ENCODE measurements at regions not wholly inside any gene's neighbourhood (a gene's known extent, or its start where the extent isn't known, plus 50 kb on each side); places are given as distances from the start of the nearest gene placed in this dataset.
A peak's percentile ranks its signal among the peaks of the same experiment; 100 is the strongest.
"Not testable (repeated sequence)": the region's sequence is repeated elsewhere in the genome, so short reads cannot be mapped to it uniquely, and the experiment has no call there.

DNA sequence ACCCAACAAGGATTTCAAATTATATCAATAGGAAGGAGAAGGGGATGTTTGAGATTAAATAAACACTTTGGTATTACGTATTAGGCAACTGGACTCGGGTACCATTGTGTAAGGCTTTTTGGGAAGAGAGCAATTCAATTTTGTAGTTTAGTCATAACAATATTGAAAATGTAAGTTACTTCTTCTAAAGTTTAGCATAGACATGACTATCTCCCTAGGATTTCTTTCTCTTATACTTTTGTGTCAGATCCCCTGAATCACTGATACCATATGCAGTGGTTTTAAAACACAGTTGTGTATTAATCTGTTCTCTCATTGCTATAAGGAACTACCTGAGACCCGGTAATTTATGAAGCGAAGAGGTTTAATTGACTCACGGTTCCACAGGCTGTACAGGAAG is 123.8 kb upstream of the FAM9C start:
- no peaks in the 10 kb centered on the region for H4K20me1 ChIP-seq

DNA sequence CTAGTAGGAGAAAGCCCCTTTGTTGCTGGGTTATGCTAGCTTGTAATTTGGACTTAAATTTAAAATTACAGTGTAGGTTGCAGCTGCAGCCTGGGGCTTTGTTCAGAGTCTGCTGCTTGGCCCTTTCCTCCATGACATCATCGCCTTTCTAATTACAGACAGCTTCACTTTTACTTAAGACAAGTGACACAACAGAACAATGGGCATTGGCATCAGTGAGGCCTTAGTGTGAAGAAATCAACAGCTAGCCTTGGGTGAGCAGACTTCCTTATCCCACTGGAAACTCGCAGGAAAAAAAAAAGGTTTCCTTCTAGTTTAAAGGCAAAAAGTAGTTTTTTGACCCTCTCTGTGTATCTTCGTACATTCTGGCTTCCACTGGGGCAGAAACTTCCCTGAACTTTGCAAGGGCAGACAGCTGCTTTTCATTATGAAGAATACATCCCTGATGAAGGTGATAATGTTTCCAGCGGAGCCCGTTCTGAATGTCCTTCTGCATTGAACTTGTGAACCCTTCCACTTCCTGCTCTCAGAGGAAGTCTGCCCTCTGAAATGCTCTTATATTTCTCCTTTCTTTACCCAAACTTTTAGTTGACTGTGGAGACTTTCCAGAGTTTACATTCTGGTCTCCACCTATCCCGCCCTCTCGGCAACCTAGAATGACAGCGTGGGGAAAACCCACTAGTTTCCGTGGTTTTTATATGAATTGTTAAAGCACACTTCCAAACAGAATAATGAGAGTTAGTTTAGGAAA is 123.2 kb upstream of the FAM9C start:
- H3K4me2 ChIP-seq, result peak overlapping the region in 10 of 11 experiments; percentile 5 to 72 (median 24); a peak in 17 of 22 replicates
- TF ChIP-seq Cebpa-rat (IDR thresholded peaks at IDR 0.05), result no peak
- H3K4me3 ChIP-seq, result no peak overlapping the region; a peak in 1 of 20 replicates

More for the DNA sequence above, 123.8 kb upstream of the FAM9C start:
- H3K27ac ChIP-seq, result peak overlapping the region in 2 of 11 experiments; percentile 24 to 45; a peak in 1 of 22 replicates
- H3K4me2 ChIP-seq, result peak overlapping the region in 6 of 11 experiments; percentile 20 to 72 (median 45); a peak in 8 of 22 replicates
- peaks cover 7 to 24% (median 11%) of the 10 kb centered on the region in 10 experiments; a peak in 16 of 20 replicates for H3K4me1 ChIP-seq
- TF ChIP-seq Cebpa-rat (IDR thresholded peaks at IDR 0.05), result no peak
- no peak overlapping the region for H3K9ac ChIP-seq
- H3K27me3 ChIP-seq, result peaks cover 0 to 9% (median 0%) of the 10 kb centered on the region in 11 experiments; a peak in 3 of 22 replicates
- no peak overlapping the region for H3K4me3 ChIP-seq
- no peaks in the 10 kb centered on the region for H3K36me3 ChIP-seq
- H3K9me3 ChIP-seq (replicated peaks in 1 of 11), result peaks cover 9 to 26% (median 20%) of the 10 kb centered on the region in 11 experiments; a peak in 20 of 22 replicates

DNA sequence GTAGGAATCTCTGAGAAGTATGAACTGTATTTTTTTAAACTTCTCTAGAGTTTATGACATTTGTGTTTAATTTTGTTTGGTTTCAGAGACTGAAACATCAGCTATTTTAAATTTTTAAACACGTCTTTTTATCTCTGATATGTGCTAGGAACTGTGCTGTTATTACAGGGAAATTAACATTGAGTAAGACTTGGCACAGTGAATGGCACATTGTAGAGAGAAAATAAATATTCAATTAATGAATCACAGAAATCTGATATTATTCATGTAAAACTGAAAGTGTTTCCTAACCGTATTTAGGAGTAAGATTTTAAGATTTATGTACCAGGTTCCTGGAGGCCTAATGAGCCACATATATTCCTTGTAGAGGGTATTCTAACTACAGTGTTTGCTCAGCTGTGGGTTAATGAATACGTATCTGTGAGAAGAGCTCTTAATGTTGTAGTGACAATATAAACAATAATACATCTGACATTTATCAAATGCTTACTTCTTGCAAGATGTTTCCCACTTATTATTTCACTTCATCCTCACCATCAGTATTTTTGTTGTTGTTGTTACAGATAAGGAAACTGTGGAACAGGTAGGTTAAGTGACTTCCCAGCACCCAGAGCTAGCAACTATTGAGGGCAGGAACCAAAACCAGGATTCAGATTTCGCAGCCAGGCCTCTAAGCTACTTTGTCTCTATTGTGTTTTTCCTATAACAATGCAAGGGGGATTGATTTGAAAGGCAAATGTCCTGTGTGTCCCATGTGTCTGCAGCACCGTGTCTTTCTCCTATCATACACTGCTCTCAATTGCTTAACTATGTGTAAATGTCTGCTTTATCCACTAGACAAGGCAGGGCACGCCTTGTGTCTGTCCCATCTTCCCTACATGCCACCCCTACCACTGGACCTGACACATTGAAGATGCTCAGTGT is 121.1 kb upstream of the FAM9C start:
- TF ChIP-seq Cebpa-rat (IDR thresholded peaks at IDR 0.05), result no peak
- H3K36me3 ChIP-seq, result no peaks in the 10 kb centered on the region
- H3K4me2 ChIP-seq, result no peak overlapping the region
- H3K4me1 ChIP-seq, result peaks cover 7 to 24% (median 11%) of the 10 kb centered on the region in 10 experiments; a peak in 16 of 20 replicates
- H4K20me1 ChIP-seq, result no peaks in the 10 kb centered on the region
- H3K4me3 ChIP-seq, result no peak overlapping the region
- peaks cover 9 to 26% (median 22%) of the 10 kb centered on the region in 11 experiments; a peak in 20 of 22 replicates for H3K9me3 ChIP-seq (replicated peaks in 1 of 11)
- peaks cover 0 to 18% (median 0%) of the 10 kb centered on the region in 11 experiments; a peak in 3 of 22 replicates for H3K27me3 ChIP-seq
- H3K9ac ChIP-seq, result no peak overlapping the region
- H3K27ac ChIP-seq, result no peak overlapping the region

More for the DNA sequence above, 123.2 kb upstream of the FAM9C start:
- peaks cover 9 to 26% (median 20%) of the 10 kb centered on the region in 11 experiments; a peak in 20 of 22 replicates for H3K9me3 ChIP-seq (replicated peaks in 1 of 11)
- H3K27me3 ChIP-seq, result peaks cover 0 to 9% (median 0%) of the 10 kb centered on the region in 11 experiments; a peak in 3 of 22 replicates
- H3K36me3 ChIP-seq, result no peaks in the 10 kb centered on the region
- no peaks in the 10 kb centered on the region for H4K20me1 ChIP-seq
- H3K9ac ChIP-seq, result no peak overlapping the region
- H3K27ac ChIP-seq, result peak overlapping the region in 4 of 11 experiments; percentile 1 to 45 (median 20); a peak in 6 of 22 replicates
- H3K4me1 ChIP-seq, result peaks cover 7 to 24% (median 11%) of the 10 kb centered on the region in 10 experiments; a peak in 16 of 20 replicates

- Histone ChIP-seq H3K27me3 (peaks cover 0 to 18% (median 0%) of the 10 kb centered on the region in 11 experiments; a peak in 3 of 22 replicates), H3K9ac (no peak overlapping the region), H3K4me2 (no peak overlapping the region), H3K9me3 (replicated peaks in 1 of 11) (peaks cover 9 to 21% (median 16%) of the 10 kb centered on the region in 11 experiments; a peak in 20 of 22 replicates), H3K27ac (no peak overlapping the region), H3K36me3 (no peaks in the 10 kb centered on the region), H3K4me3 (no peak overlapping the region), H4K20me1 (no peaks in the 10 kb centered on the region), H3K4me1 (peaks cover 7 to 24% (median 11%) of the 10 kb centered on the region in 10 experiments; a peak in 16 of 20 replicates)
- TF ChIP-seq Cebpa-rat (IDR thresholded peaks at IDR 0.05), result no peak
Observed at GRCh38 chrX:13164611-13165010, 120.2 kb upstream of the FAM9C start.

DNA sequence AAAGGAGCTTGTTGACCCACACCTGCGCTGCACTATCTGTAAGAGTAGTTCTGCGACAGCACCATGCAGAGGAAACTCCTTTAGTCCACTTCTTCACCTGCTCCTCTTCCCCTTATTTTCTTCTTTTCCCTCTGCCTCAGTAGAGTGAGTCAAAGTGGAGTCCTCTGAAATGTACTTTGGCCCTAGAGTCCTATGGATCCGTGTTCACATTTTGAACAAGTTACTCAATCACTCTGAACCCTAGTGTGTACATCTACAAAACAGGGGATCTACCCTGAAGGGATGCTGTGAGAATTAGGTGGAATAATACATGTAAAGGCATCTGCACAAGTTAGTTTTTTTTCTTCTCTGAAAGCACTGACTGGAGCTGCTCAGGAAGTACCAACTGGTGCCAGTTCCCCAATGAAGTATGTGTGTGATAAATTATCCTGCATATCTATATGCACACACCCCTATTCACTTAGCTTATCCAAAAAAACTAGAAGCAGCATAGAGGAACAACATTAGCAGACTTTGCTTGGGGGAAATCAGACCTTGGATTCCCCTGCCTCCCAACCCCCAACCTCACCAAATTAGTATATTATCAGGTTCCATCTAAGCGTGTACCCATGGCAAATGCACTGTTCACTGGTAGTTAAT is 118.5 kb upstream of the FAM9C start:
- peaks cover 7 to 14% (median 8%) of the 10 kb centered on the region in 10 experiments; a peak in 16 of 20 replicates for H3K4me1 ChIP-seq
- no peaks in the 10 kb centered on the region for H3K36me3 ChIP-seq
- no peak overlapping the region for H3K9ac ChIP-seq
- peaks cover 0 to 18% (median 0%) of the 10 kb centered on the region in 11 experiments; a peak in 3 of 22 replicates for H3K27me3 ChIP-seq
- no peak overlapping the region for H3K27ac ChIP-seq
- no peak overlapping the region for H3K4me3 ChIP-seq
- H3K9me3 ChIP-seq (replicated peaks in 1 of 11), result peaks cover 0 to 7% (median 0%) of the 10 kb centered on the region in 11 experiments; a peak in 2 of 22 replicates
- no peak overlapping the region for H3K4me2 ChIP-seq
- TF ChIP-seq Cebpa-rat (IDR thresholded peaks at IDR 0.05), result no peak
- H4K20me1 ChIP-seq, result no peaks in the 10 kb centered on the region

DNA sequence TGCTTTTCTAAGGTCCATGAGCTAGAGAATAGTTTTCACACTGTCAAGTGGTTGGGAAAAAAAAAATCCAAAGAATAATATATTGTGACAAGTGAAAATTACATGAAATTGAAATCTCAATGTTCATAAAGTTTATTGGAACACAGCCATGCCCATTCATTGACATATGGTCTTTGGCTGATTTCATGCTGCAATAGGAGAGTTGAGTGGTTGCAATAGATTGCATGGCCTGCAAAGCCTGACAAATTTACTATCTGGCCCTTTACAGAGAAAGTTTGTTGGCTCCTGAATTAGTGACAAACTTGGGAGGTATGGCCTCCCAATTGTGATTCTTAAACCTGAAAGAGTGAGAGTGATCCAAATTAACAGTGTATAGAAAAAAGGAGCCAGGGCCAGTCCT is 115.5 kb upstream of the FAM9C start:
- H3K36me3 ChIP-seq, result no peaks in the 10 kb centered on the region
- H3K4me1 ChIP-seq, result no peaks in the 10 kb centered on the region
- no peak overlapping the region for H3K9ac ChIP-seq
- no peak overlapping the region for H3K27ac ChIP-seq
- no peak for TF ChIP-seq Cebpa-rat (IDR thresholded peaks at IDR 0.05)
- H3K4me2 ChIP-seq, result no peak overlapping the region
- H3K9me3 ChIP-seq (replicated peaks in 1 of 11), result peaks cover 0 to 18% (median 5%) of the 10 kb centered on the region in 11 experiments; a peak in 7 of 22 replicates
- peaks cover 0 to 18% (median 0%) of the 10 kb centered on the region in 11 experiments; a peak in 2 of 22 replicates for H3K27me3 ChIP-seq
- H4K20me1 ChIP-seq, result no peaks in the 10 kb centered on the region
- no peak overlapping the region for H3K4me3 ChIP-seq

- Histone ChIP-seq H3K4me1 (no peaks in the 10 kb centered on the region), H3K9ac (no peak overlapping the region), H3K9me3 (replicated peaks in 1 of 11) (peaks cover 5 to 28% (median 15%) of the 10 kb centered on the region in 11 experiments; a peak in 21 of 22 replicates), H3K4me3 (no peak overlapping the region), H3K27me3 (peaks cover 0 to 12% (median 0%) of the 10 kb centered on the region in 11 experiments; a peak in 2 of 22 replicates), H3K4me2 (no peak overlapping the region), H3K36me3 (no peaks in the 10 kb centered on the region), H3K27ac (no peak overlapping the region), H4K20me1 (no peaks in the 10 kb centered on the region)
- no peak for TF ChIP-seq Cebpa-rat (IDR thresholded peaks at IDR 0.05)
Observed at GRCh38 chrX:13158911-13159310, 114.5 kb upstream of the FAM9C start.

GRCh38 chrX:13155550-13155949 is 111.1 kb upstream of the FAM9C start:
- not testable (repeated sequence) for H3K27me3 ChIP-seq, H3K4me3 ChIP-seq, H3K4me1 ChIP-seq, H4K20me1 ChIP-seq, H3K27ac ChIP-seq, H3K36me3 ChIP-seq, H3K9ac ChIP-seq, H3K4me2 ChIP-seq
- H3K9me3 ChIP-seq (replicated peaks in 1 of 11), result peaks cover 28 to 52% (median 39%) of the 10 kb centered on the region in 11 experiments
